ENCODE measurements at regions not wholly inside any gene's neighbourhood (a gene's known extent, or its start where the extent isn't known, plus 50 kb on each side); places are given as distances from the start of the nearest gene placed in this dataset.

GRCh38 chr15:62291262-62291661 is 126.2 kb upstream of the C2CD4B start:
- H3K27me3 ChIP-seq (ENCODE audit: control insufficient read depth in 2 of 2, insufficient read depth in 2 of 2, low read length in 2 of 2), result no peaks in the 10 kb centered on the region
- H3K27ac ChIP-seq (ENCODE audit: low read depth in 2 of 2, low read length in 2 of 2), result no peak overlapping the region
- no peaks in the 10 kb centered on the region for H3K4me1 ChIP-seq (ENCODE audit: control insufficient read depth in 2 of 2, insufficient read depth in 2 of 2, low read length in 2 of 2)
- no peak overlapping the region for H3K4me3 ChIP-seq (ENCODE audit: low read length in 2 of 2)
- H3K36me3 ChIP-seq (ENCODE audit: control insufficient read depth in 2 of 2, insufficient read depth in 2 of 2, low read length in 2 of 2), result no peaks in the 10 kb centered on the region
- H3K9ac ChIP-seq (ENCODE audit: low read depth in 1 of 2, low read length in 2 of 2), result no peak overlapping the region
- no peaks in the 10 kb centered on the region for H3K9me3 ChIP-seq (ENCODE audit: control insufficient read depth in 2 of 2, low read length in 2 of 2)

GRCh38 chr15:62296756-62297507 is 131.8 kb upstream of the C2CD4B start:
- no peaks in the 10 kb centered on the region for H3K36me3 ChIP-seq (ENCODE audit: control insufficient read depth in 2 of 2, insufficient read depth in 2 of 2, low read length in 2 of 2)
- H3K27me3 ChIP-seq (ENCODE audit: control insufficient read depth in 2 of 2, insufficient read depth in 2 of 2, low read length in 2 of 2), result no peaks in the 10 kb centered on the region
- H3K27ac ChIP-seq (ENCODE audit: low read depth in 2 of 2, low read length in 2 of 2), result no peak overlapping the region
- H3K9me3 ChIP-seq (ENCODE audit: control insufficient read depth in 2 of 2, low read length in 2 of 2), result no peaks in the 10 kb centered on the region
- no peak overlapping the region for H3K4me3 ChIP-seq (ENCODE audit: low read length in 2 of 2)
- H3K4me1 ChIP-seq (ENCODE audit: control insufficient read depth in 2 of 2, insufficient read depth in 2 of 2, low read length in 2 of 2), result no peaks in the 10 kb centered on the region
- H3K9ac ChIP-seq (ENCODE audit: low read depth in 1 of 2, low read length in 2 of 2), result no peak overlapping the region

- Histone ChIP-seq H3K27ac (ENCODE audit: low read depth in 2 of 2, low read length in 2 of 2) (no peak overlapping the region), H3K9me3 (ENCODE audit: control insufficient read depth in 2 of 2, low read length in 2 of 2) (no peaks in the 10 kb centered on the region), H3K4me3 (ENCODE audit: low read length in 2 of 2) (no peak overlapping the region), H3K4me1 (ENCODE audit: control insufficient read depth in 2 of 2, insufficient read depth in 2 of 2, low read length in 2 of 2) (no peaks in the 10 kb centered on the region), H3K9ac (ENCODE audit: low read depth in 1 of 2, low read length in 2 of 2) (no peak overlapping the region), H3K36me3 (ENCODE audit: control insufficient read depth in 2 of 2, insufficient read depth in 2 of 2, low read length in 2 of 2) (no peaks in the 10 kb centered on the region), H3K27me3 (ENCODE audit: control insufficient read depth in 2 of 2, insufficient read depth in 2 of 2, low read length in 2 of 2) (no peaks in the 10 kb centered on the region)
These were observed 132.4 kb upstream of the C2CD4B start for GRCh38 chr15:62297522-62297921.

GRCh38 chr15:62297933-62298332 is 132.8 kb upstream of the C2CD4B start:
- no peaks in the 10 kb centered on the region for H3K4me1 ChIP-seq (ENCODE audit: control insufficient read depth in 2 of 2, insufficient read depth in 2 of 2, low read length in 2 of 2)
- no peaks in the 10 kb centered on the region for H3K36me3 ChIP-seq (ENCODE audit: control insufficient read depth in 2 of 2, insufficient read depth in 2 of 2, low read length in 2 of 2)
- no peaks in the 10 kb centered on the region for H3K27me3 ChIP-seq (ENCODE audit: control insufficient read depth in 2 of 2, insufficient read depth in 2 of 2, low read length in 2 of 2)
- no peaks in the 10 kb centered on the region for H3K9me3 ChIP-seq (ENCODE audit: control insufficient read depth in 2 of 2, low read length in 2 of 2)
- H3K9ac ChIP-seq (ENCODE audit: low read depth in 1 of 2, low read length in 2 of 2), result no peak overlapping the region
- H3K27ac ChIP-seq (ENCODE audit: low read depth in 2 of 2, low read length in 2 of 2), result no peak overlapping the region
- no peak overlapping the region for H3K4me3 ChIP-seq (ENCODE audit: low read length in 2 of 2)

GRCh38 chr15:62298811-62299210 is 133.7 kb upstream of the C2CD4B start:
- no peaks in the 10 kb centered on the region for H3K27me3 ChIP-seq (ENCODE audit: control insufficient read depth in 2 of 2, insufficient read depth in 2 of 2, low read length in 2 of 2)
- H3K36me3 ChIP-seq (ENCODE audit: control insufficient read depth in 2 of 2, insufficient read depth in 2 of 2, low read length in 2 of 2), result no peaks in the 10 kb centered on the region
- no peak overlapping the region for H3K4me3 ChIP-seq (ENCODE audit: low read length in 2 of 2)
- H3K27ac ChIP-seq (ENCODE audit: low read depth in 2 of 2, low read length in 2 of 2), result no peak overlapping the region
- no peaks in the 10 kb centered on the region for H3K9me3 ChIP-seq (ENCODE audit: control insufficient read depth in 2 of 2, low read length in 2 of 2)
- H3K4me1 ChIP-seq (ENCODE audit: control insufficient read depth in 2 of 2, insufficient read depth in 2 of 2, low read length in 2 of 2), result no peaks in the 10 kb centered on the region
- H3K9ac ChIP-seq (ENCODE audit: low read depth in 1 of 2, low read length in 2 of 2), result no peak overlapping the region

GRCh38 chr15:62299541-62299940 is 134.5 kb upstream of the C2CD4B start:
- no peak overlapping the region for H3K9ac ChIP-seq (ENCODE audit: low read depth in 1 of 2, low read length in 2 of 2)
- no peak overlapping the region for H3K4me3 ChIP-seq (ENCODE audit: low read length in 2 of 2)
- H3K9me3 ChIP-seq (ENCODE audit: control insufficient read depth in 2 of 2, low read length in 2 of 2), result no peaks in the 10 kb centered on the region
- no peaks in the 10 kb centered on the region for H3K27me3 ChIP-seq (ENCODE audit: control insufficient read depth in 2 of 2, insufficient read depth in 2 of 2, low read length in 2 of 2)
- no peaks in the 10 kb centered on the region for H3K4me1 ChIP-seq (ENCODE audit: control insufficient read depth in 2 of 2, insufficient read depth in 2 of 2, low read length in 2 of 2)
- no peaks in the 10 kb centered on the region for H3K36me3 ChIP-seq (ENCODE audit: control insufficient read depth in 2 of 2, insufficient read depth in 2 of 2, low read length in 2 of 2)
- no peak overlapping the region for H3K27ac ChIP-seq (ENCODE audit: low read depth in 2 of 2, low read length in 2 of 2)

- Histone ChIP-seq H3K4me3 (ENCODE audit: low read length in 2 of 2) (no peak overlapping the region), H3K27ac (ENCODE audit: low read depth in 2 of 2, low read length in 2 of 2) (no peak overlapping the region), H3K4me1 (ENCODE audit: control insufficient read depth in 2 of 2, insufficient read depth in 2 of 2, low read length in 2 of 2) (no peaks in the 10 kb centered on the region), H3K36me3 (ENCODE audit: control insufficient read depth in 2 of 2, insufficient read depth in 2 of 2, low read length in 2 of 2) (no peaks in the 10 kb centered on the region), H3K9me3 (ENCODE audit: control insufficient read depth in 2 of 2, low read length in 2 of 2) (no peaks in the 10 kb centered on the region), H3K27me3 (ENCODE audit: control insufficient read depth in 2 of 2, insufficient read depth in 2 of 2, low read length in 2 of 2) (no peaks in the 10 kb centered on the region), H3K9ac (ENCODE audit: low read depth in 1 of 2, low read length in 2 of 2) (no peak overlapping the region)
These were observed 137.0 kb upstream of the C2CD4B start for GRCh38 chr15:62301993-62302675.

- no peaks in the 10 kb centered on the region for H3K36me3 ChIP-seq (ENCODE audit: control insufficient read depth in 2 of 2, insufficient read depth in 2 of 2, low read length in 2 of 2)
- H3K27ac ChIP-seq (ENCODE audit: low read depth in 2 of 2, low read length in 2 of 2), result no peak overlapping the region
- no peak overlapping the region for H3K9ac ChIP-seq (ENCODE audit: low read depth in 1 of 2, low read length in 2 of 2)
- H3K9me3 ChIP-seq (ENCODE audit: control insufficient read depth in 2 of 2, low read length in 2 of 2), result no peaks in the 10 kb centered on the region
- no peaks in the 10 kb centered on the region for H3K27me3 ChIP-seq (ENCODE audit: control insufficient read depth in 2 of 2, insufficient read depth in 2 of 2, low read length in 2 of 2)
- H3K4me3 ChIP-seq (ENCODE audit: low read length in 2 of 2), result no peak overlapping the region
- no peaks in the 10 kb centered on the region for H3K4me1 ChIP-seq (ENCODE audit: control insufficient read depth in 2 of 2, insufficient read depth in 2 of 2, low read length in 2 of 2)
These were observed 141.9 kb upstream of the C2CD4B start for GRCh38 chr15:62306851-62307504.

GRCh38 chr15:62307551-62307950 is 142.5 kb upstream of the C2CD4B start:
- Histone ChIP-seq H3K9me3 (ENCODE audit: control insufficient read depth in 2 of 2, low read length in 2 of 2) (no peaks in the 10 kb centered on the region), H3K27me3 (ENCODE audit: control insufficient read depth in 2 of 2, insufficient read depth in 2 of 2, low read length in 2 of 2) (no peaks in the 10 kb centered on the region), H3K4me1 (ENCODE audit: control insufficient read depth in 2 of 2, insufficient read depth in 2 of 2, low read length in 2 of 2) (no peaks in the 10 kb centered on the region), H3K9ac (ENCODE audit: low read depth in 1 of 2, low read length in 2 of 2) (no peak overlapping the region), H3K36me3 (ENCODE audit: control insufficient read depth in 2 of 2, insufficient read depth in 2 of 2, low read length in 2 of 2) (no peaks in the 10 kb centered on the region), H3K27ac (ENCODE audit: low read depth in 2 of 2, low read length in 2 of 2) (no peak overlapping the region), H3K4me3 (ENCODE audit: low read length in 2 of 2) (no peak overlapping the region)

GRCh38 chr15:62316413-62317060 is 151.5 kb upstream of the C2CD4B start:
- Histone ChIP-seq H3K27ac (ENCODE audit: low read depth in 2 of 2, low read length in 2 of 2) (no peak overlapping the region), H3K9me3 (ENCODE audit: control insufficient read depth in 2 of 2, low read length in 2 of 2) (no peaks in the 10 kb centered on the region), H3K36me3 (ENCODE audit: control insufficient read depth in 2 of 2, insufficient read depth in 2 of 2, low read length in 2 of 2) (no peaks in the 10 kb centered on the region), H3K9ac (ENCODE audit: low read depth in 1 of 2, low read length in 2 of 2) (no peak overlapping the region), H3K4me3 (ENCODE audit: low read length in 2 of 2) (no peak overlapping the region), H3K27me3 (ENCODE audit: control insufficient read depth in 2 of 2, insufficient read depth in 2 of 2, low read length in 2 of 2) (no peaks in the 10 kb centered on the region), H3K4me1 (ENCODE audit: control insufficient read depth in 2 of 2, insufficient read depth in 2 of 2, low read length in 2 of 2) (no peaks in the 10 kb centered on the region)
